GM19238 (cell line): ENCODE measurements at regions not wholly inside any gene's neighbourhood (a gene's known extent, or its start where the extent isn't known, plus 50 kb on each side); places are given as distances from the start of the nearest gene placed in this dataset.

Experiments used
- DNase-seq: peaks from one replicate; pipeline ENCODE4 v3.0.0; 2011; ENCODE audit warnings: low spot score; ENCODE audit not compliant: insufficient read length

- DNase-seq: no peak
Observed at GRCh38 chr10:24009115-24009514, 199.8 kb upstream of the KIAA1217 start.

- DNase-seq: no peak
Observed at GRCh38 chr10:24009736-24010135, 199.2 kb upstream of the KIAA1217 start.

DNA sequence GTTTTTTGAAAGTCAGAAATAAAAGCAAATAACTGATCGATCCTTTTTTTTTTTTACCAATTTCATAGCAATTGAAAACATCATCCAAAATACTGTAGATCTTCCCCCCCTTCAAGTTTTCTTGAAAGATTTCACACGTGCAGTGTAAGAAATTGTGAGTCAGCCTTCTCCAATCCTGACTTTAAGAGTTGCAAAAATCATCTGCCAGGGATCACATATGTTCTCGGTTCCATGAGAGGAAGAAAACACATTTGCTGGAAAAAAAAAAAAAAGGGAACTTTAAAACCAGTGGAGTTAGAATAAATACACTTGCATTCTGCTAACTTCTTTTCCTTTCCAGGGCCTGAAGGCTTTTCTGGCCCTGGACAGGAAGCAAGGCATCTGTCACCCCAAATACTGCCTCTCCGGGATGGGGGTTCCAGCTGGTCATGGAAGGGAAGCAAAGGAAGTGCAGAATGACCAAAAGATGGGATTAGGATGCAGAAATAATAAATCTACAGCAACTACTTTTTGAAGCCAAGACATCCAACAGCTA, 198.4 kb upstream of the KIAA1217 start:
- no peak for DNase-seq

DNA sequence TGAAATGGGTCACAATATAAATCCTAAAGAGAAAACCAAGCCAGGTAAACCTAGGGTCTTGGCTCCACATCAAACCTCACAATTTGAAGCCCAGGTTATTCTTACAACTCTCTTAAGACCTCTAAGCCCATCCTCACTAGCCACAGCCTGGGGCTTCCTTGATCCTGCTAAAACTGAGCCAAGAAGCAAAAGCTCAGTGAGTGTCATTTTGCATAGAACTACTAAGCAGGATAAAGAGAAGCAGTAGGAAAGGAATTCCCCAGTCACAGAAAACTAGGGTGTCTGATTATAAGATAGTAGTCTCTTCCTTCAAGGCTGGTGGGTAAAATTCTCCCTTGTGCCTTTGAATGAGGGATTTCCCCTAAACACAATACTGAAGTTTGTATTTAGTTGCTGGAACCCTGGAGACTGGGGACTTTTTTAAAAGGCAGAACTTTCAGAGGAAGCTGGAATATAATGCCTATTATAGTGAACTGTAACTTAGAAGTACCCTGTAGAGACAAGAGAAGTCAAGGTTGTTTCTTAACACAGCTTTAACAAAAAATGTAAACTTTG, 196.6 kb upstream of the KIAA1217 start:
- DNase-seq: no peak

GRCh38 chr10:24027107-24027506, 181.8 kb upstream of the KIAA1217 start:
- no peak for DNase-seq

- no peak for DNase-seq
Observed at GRCh38 chr10:24034571-24034970, 174.4 kb upstream of the KIAA1217 start.

DNA sequence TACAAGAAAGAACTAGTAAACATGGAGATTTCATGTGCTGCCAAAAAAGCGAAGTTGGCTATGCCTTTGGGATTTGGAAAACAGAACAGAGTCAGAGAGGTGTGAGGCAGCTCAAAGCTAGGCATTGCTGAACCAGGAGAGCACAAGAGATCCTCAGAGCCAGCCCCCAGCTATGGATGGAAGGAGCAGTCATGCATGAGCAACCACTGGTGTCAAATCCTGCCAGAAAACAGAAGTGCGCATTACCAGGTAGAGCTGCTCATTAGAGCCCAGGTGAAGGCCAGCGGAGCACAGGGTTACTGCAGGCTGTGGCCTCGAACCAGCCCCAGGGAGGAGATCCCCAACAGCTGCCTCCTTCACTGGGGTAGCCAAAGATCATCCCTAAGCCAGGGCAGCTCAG, 173.2 kb upstream of the KIAA1217 start:
- DNase-seq: no peak

DNA sequence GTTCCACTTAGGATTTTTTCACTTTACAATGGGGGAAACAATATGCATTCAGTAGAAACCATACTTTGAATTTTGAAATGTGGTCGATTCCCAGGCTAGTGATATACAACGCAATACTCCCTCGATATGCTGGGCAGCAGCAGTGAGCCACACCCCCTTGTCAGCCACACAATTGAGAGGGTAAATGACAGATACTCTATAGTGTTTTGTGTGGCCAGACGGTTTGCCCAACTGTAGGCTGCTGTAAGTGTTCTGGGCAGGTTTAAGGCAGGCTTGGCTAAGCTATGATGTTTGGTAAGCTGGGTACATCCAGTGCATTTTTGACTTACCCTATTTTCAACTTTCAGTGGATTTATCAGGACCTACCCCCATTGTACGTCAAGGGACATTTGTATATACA, 169.6 kb upstream of the KIAA1217 start:
- DNase-seq: no peak

DNA sequence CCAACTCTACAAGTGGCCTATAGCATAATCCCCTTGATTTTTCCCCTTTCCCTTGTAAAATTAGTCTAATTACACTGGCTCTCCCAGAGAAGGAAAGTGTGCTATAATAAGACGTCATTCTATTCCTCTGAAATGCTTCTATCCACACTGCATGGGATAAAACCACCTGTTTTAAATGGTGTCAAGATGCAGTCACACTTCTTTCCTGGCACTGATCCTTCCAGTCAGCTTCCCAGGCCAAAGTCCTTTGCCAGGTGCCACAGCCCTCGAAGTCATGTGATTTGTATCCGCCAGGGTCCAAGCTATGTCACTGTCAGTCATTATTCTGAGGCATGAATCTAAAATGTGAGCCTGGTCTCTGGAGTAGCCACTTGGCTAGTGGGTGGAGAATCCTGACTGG, 169.0 kb upstream of the KIAA1217 start:
- no peak for DNase-seq

DNA sequence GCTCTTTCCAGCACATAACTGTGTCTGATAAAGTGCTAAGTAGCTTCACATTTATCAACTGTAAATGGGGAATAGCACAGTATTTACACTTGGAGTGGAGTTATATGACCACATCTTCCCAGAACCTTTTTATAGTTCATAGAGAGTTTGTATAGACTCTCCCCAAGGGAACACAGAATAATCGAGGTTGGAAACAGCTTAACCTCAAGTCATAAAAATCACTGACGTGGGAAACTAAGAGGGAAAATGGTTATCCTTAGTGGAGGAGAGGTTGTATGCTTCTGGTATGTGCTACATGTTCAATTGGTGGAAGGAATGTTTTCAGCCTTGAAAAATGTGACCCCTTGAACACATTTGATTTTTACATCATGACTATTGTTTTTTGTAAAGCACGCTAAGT, 167.9 kb upstream of the KIAA1217 start:
- DNase-seq: no peak

GRCh38 chr10:24041834-24042233, 167.1 kb upstream of the KIAA1217 start:
- DNase-seq: no peak

- DNase-seq: no peak
Observed at GRCh38 chr10:24042884-24043283, 166.1 kb upstream of the KIAA1217 start.

DNA sequence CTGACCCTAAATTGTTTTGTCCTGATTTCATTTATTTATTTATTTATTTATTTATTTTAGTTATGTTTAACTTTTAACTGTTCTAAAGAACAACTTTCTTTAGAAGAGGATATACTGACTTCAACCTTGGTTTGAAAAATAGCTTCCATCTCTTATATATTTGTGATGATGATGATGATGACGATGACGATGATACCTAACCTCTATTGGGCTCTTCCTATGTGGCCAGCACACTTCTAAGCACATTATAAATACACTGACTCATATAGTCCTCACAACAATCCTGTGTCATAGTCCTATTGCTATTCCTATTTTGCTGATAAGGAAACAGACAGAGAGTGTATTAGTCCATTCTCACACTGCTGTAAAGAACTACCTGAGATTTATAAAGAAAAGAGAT, 162.9 kb upstream of the KIAA1217 start:
- no peak for DNase-seq

DNA sequence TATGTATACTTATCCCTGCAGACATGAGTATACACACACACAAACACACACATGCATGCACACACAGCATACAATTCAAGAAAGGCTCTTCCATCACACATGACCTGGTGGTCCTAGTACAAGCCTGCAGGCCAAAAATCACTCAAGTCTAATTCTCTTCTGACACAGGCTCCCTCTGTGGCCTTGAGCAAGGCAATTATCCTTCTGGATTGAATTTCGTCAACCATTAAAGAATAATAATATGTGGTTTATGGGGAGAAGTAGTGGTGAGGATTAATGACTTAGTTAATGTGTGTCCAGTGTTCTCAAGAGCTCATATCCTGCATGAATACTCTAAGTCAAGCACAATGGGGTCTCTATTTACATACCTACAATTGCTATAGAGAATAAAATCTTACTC, 161.8 kb upstream of the KIAA1217 start:
- no peak for DNase-seq

DNA sequence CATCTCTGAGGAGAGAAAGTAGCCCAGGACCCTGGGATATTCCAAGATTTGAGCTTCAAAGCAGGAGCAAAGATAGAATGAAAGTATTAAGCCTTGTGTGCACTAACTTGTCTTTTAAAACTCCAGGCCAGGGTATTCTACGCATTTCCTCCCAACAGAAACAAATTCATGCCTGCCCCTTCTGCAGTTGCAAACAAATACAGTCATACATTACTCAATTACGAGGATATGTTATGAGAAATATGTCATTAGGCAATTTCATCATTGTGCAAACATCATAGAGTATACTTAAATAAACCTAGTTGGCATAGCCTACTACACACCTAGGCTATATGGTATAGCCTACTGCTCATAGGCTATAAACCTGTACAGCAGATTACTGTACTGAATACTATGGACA, 154.5 kb upstream of the KIAA1217 start:
- DNase-seq: no peak

- DNase-seq: no peak
Observed at GRCh38 chr10:24080207-24080606, 128.7 kb upstream of the KIAA1217 start.

GRCh38 chr10:24086296-24087086, 122.4 kb upstream of the KIAA1217 start:
- no peak for DNase-seq

DNA sequence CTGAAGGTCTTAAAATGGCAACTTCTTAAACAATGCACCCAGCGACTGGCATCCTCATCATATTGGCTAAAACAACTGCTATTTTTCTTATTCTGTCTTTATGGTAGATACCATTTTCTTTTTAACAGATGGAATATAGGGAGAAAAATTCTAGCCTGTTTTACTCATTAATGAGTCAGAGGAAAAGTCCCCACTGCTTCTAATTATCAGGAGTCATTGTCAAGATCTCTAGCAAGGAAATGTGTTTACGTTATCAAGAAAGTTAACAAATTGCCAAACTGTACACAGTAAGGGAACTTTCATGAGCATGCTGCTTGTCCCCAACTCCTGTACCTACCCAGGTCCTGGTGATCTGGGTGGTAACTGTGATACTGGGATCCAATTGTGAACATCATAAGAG, 117.7 kb upstream of the KIAA1217 start:
- DNase-seq: no peak

DNA sequence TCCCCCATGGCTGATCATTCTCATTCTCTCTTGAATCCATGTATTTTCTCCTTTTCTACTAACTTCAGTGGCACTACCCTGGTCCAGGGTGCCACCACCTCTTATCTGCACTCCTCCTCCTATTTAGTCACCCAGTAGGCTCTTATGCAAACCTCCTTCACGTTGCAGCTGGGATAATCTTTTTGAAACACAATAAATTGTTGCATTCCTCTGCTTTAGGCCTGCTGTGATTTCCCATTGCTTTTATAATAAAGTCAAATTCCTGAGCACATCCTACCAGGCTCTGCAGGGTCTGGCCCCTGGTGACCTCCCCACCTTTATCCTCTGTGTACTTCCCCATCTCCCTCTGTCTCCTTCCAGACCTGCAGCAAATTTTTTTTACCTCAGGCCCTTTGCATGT, 112.7 kb upstream of the KIAA1217 start:
- no peak for DNase-seq

GRCh38 chr10:24097751-24098207, 111.2 kb upstream of the KIAA1217 start:
- DNase-seq: no peak

GRCh38 chr10:24104895-24105294, 104.0 kb upstream of the KIAA1217 start:
- DNase-seq: no peak

GRCh38 chr10:24113901-24114300, 95.0 kb upstream of the KIAA1217 start:
- DNase-seq: no peak

GRCh38 chr10:24114556-24114955, 94.4 kb upstream of the KIAA1217 start:
- no peak for DNase-seq
